ENCODE measurements at regions not wholly inside any gene's neighbourhood (a gene's known extent, or its start where the extent isn't known, plus 50 kb on each side); places are given as distances from the start of the nearest gene placed in this dataset.

- Histone ChIP-seq H3K9me3 (peaks cover 0 to 16% (median 0%) of the 10 kb centered on the region in 11 donors), H3K27me3 (no peaks in the 10 kb centered on the region), H3K36me3 (no peaks in the 10 kb centered on the region), H3K4me3 (no peak overlapping the region), H3K4me1 (no peaks in the 10 kb centered on the region), H3K27ac (no peak overlapping the region)
- no peak for TF ChIP-seq CTCF (IDR thresholded peaks at IDR 0.05)
- ATAC-seq (peak in 1 of 8 donors; percentile 15), DNase-seq (no peak)
- 81 to 95% methylated on average over 3 of the region's 3 CpGs for WGBS, 2 donors
- intact Hi-C loops (cut with DNase I) = loop anchor here in 2 of 10 donors (10.0 kb wide), 1 partner anchor 207 kb away; no protein-coding TSS in a partner anchor
Measured at GRCh38 chr6:133171989-133172604, 69.1 kb upstream of the EYA4 start.

GRCh38 chr6:133173276-133173675 is 67.9 kb upstream of the EYA4 start:
- intact Hi-C loops (cut with DNase I) = loop anchor here in 2 of 10 donors (10.0 kb wide), 1 partner anchor 208 kb away; no protein-coding TSS in a partner anchor
- ATAC-seq = peak in 6 of 8 donors; percentile 19 to 73 (median 54)
- WGBS, 2 donors = 62 to 63% methylated on average over 4 of the region's 4 CpGs

GRCh38 chr6:133179481-133179880 is 61.7 kb upstream of the EYA4 start:
- no peaks in the 10 kb centered on the region for H3K27me3 ChIP-seq
- no peak overlapping the region for H3K27ac ChIP-seq
- DNase-seq (no peak), ATAC-seq (no peak)
- intact Hi-C loops (cut with DNase I) = loop anchor here in 2 of 10 donors (10.0 kb wide), 1 partner anchor 215 kb away; no protein-coding TSS in a partner anchor
- TF ChIP-seq CTCF (IDR thresholded peaks at IDR 0.05) = no peak
- no peak overlapping the region for H3K4me3 ChIP-seq
- no peaks in the 10 kb centered on the region for H3K36me3 ChIP-seq
- H3K4me1 ChIP-seq = no peaks in the 10 kb centered on the region
- peaks cover 0 to 19% (median 0%) of the 10 kb centered on the region in 11 donors for H3K9me3 ChIP-seq

More at GRCh38 chr6:133173276-133173675, 67.9 kb upstream of the EYA4 start:
- H3K27me3 ChIP-seq = no peaks in the 10 kb centered on the region
- no peak for DNase-seq
- no peak for TF ChIP-seq CTCF (IDR thresholded peaks at IDR 0.05)
- no peaks in the 10 kb centered on the region for H3K36me3 ChIP-seq
- no peak overlapping the region for H3K4me3 ChIP-seq
- no peak overlapping the region for H3K27ac ChIP-seq
- peaks cover 0 to 19% (median 0%) of the 10 kb centered on the region in 11 donors for H3K9me3 ChIP-seq
- H3K4me1 ChIP-seq = no peaks in the 10 kb centered on the region

- WGBS, 2 donors = 74% methylated on average over 2 of the region's 2 CpGs
- H3K27ac ChIP-seq = no peak overlapping the region
- intact Hi-C loops (cut with DNase I) = loop anchor here in 5 of 10 donors (5.0 to 10.0 kb wide), 5 partner anchors 219 to 371 kb away; no protein-coding TSS in a partner anchor
Measured at GRCh38 chr6:133183691-133184090, 57.5 kb upstream of the EYA4 start.

More at GRCh38 chr6:133183691-133184090, 57.5 kb upstream of the EYA4 start:
- peaks cover 0 to 9% (median 0%) of the 10 kb centered on the region in 11 donors for H3K9me3 ChIP-seq
- no peak for TF ChIP-seq CTCF (IDR thresholded peaks at IDR 0.05)
- H3K36me3 ChIP-seq = no peaks in the 10 kb centered on the region
- DNase-seq = no peak
- H3K4me3 ChIP-seq = no peak overlapping the region
- no peaks in the 10 kb centered on the region for H3K27me3 ChIP-seq
- ATAC-seq = no peak
- H3K4me1 ChIP-seq = no peaks in the 10 kb centered on the region

Measured in heart right ventricle (tissue), 16 donors.